NCI-H187 treated with DMSO at 0.1 percent for 48 hours (cell line): ENCODE measurements at regions not wholly inside any gene's neighbourhood (a gene's known extent, or its start where the extent isn't known, plus 50 kb on each side); places are given as distances from the start of the nearest gene placed in this dataset.

Source experiments
- DNase-seq: peaks from one replicate; lab custom pipeline; 2025; lab: John Stamatoyannopoulos, UW

- no peak for DNase-seq
Measured at GRCh38 chr2:4255491-4255890, 552.1 kb downstream of the DCDC2C start.

- DNase-seq: no peak
Measured at GRCh38 chr2:4256351-4256750, 553.0 kb downstream of the DCDC2C start.

- DNase-seq: no peak
Measured at GRCh38 chr2:4258563-4258962, 555.2 kb downstream of the DCDC2C start.

GRCh38 chr2:4265936-4266335 is 562.6 kb downstream of the DCDC2C start:
- DNase-seq: no peak

GRCh38 chr2:4269885-4270284 is 566.5 kb downstream of the DCDC2C start:
- no peak for DNase-seq

- DNase-seq: peak; percentile 98
Measured at GRCh38 chr2:4272261-4272858, 569.0 kb downstream of the DCDC2C start.

GRCh38 chr2:4278392-4278791 is 575.0 kb downstream of the DCDC2C start:
- no peak for DNase-seq

GRCh38 chr2:4279431-4279830 is 576.1 kb downstream of the DCDC2C start:
- DNase-seq: no peak

- DNase-seq: no peak
Measured at GRCh38 chr2:4291430-4291829, 588.1 kb downstream of the DCDC2C start.

- DNase-seq: no peak
Measured at GRCh38 chr2:4295680-4296079, 592.3 kb downstream of the DCDC2C start.

GRCh38 chr2:4300616-4301015 is 597.2 kb downstream of the DCDC2C start:
- DNase-seq: no peak

- no peak for DNase-seq
Measured at GRCh38 chr2:4324531-4324930, 621.2 kb downstream of the DCDC2C start.

- no peak for DNase-seq
Measured at GRCh38 chr2:4336864-4337263, 633.5 kb downstream of the DCDC2C start.

- DNase-seq: no peak
Measured at GRCh38 chr2:4338345-4338744, 635.0 kb downstream of the DCDC2C start.

- DNase-seq: no peak
Measured at GRCh38 chr2:4340536-4340935, 637.2 kb downstream of the DCDC2C start.

- no peak for DNase-seq
Measured at GRCh38 chr2:4346628-4347027, 643.3 kb downstream of the DCDC2C start.

GRCh38 chr2:4353668-4354067 is 650.3 kb downstream of the DCDC2C start:
- DNase-seq: no peak

GRCh38 chr2:4354164-4354563 is 650.8 kb downstream of the DCDC2C start:
- DNase-seq: no peak

GRCh38 chr2:4354678-4355077 is 651.3 kb downstream of the DCDC2C start:
- no peak for DNase-seq

- DNase-seq: no peak
Measured at GRCh38 chr2:4356109-4356508, 652.7 kb downstream of the DCDC2C start.

GRCh38 chr2:4356541-4356940 is 653.2 kb downstream of the DCDC2C start:
- DNase-seq: no peak

GRCh38 chr2:4357121-4357520 is 653.7 kb downstream of the DCDC2C start:
- no peak for DNase-seq

- DNase-seq: peak; percentile 95
Measured at GRCh38 chr2:4358837-4359236, 655.5 kb downstream of the DCDC2C start.

GRCh38 chr2:4368907-4369306 is 665.5 kb downstream of the DCDC2C start:
- no peak for DNase-seq
